Gastrocnemius medialis (tissue), 4 donors: ENCODE measurements at regions not wholly inside any gene's neighbourhood (a gene's known extent, or its start where the extent isn't known, plus 50 kb on each side); places are given as distances from the start of the nearest gene placed in this dataset.

Experiments used
- CTCF ChIP-seq, 5 experiments: fragments of 450-650 bp in 3 of 5; fragments of 200-600 bp in 2 of 5; sonication (generic) in 2 of 5; IDR thresholded peaks in 4 of 5; conservative IDR thresholded peaks in 1 of 5; 1 replicate in 4 of 5; 2 replicates in 1 of 5; pipeline ENCODE4 v1.5.1; 2016 to 2019; ENCODE audit warnings: antibody characterized with exemption in 5 of 5, mild to moderate bottlenecking in 3 of 5, moderate library complexity in 3 of 5
- POLR2A ChIP-seq, 2 donors: fragments of 450-650 bp; IDR thresholded peaks; one replicate each; pipeline ENCODE4 v1.6.1; 2017; ENCODE audit warnings: antibody characterized with exemption in 2 of 2, mild to moderate bottlenecking in 2 of 2, moderate library complexity in 2 of 2

DNA sequence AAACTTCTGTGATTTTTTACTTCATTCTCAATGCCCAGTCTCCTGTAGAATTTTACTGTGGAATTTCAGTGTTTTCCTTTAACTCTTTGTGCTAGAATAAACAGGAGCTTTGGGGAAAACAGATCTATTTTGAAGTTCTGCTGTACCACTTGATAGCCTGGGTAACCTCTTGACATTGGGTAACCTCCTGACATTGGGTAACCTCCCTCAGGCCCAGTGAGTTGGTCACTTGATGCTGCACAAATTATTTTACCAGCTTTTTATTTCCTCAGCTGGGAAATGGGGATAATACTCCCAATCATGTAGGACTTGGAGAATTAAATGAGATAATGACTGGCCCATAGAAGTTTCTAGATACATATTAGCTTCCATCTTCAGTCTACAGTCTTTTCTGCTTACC is 137.3 kb upstream of the TOP1 start:
- TF ChIP-seq CTCF (IDR thresholded peaks at IDR 0.05 in 4 of 5, conservative IDR thresholded peaks at IDR 0.05 in 1 of 5) (no peak), POLR2A (IDR thresholded peaks at IDR 0.05) (no peak)
